CD4-positive, alpha-beta T cell (primary cell): ENCODE measurements at regions not wholly inside any gene's neighbourhood (a gene's known extent, or its start where the extent isn't known, plus 50 kb on each side); places are given as distances from the start of the nearest gene placed in this dataset.

Experiments
- ATAC-seq: fragments of 200-7000 bp; cut with Tn5 transposase; one replicate; pipeline ENCODE4 v1.10.0; 2022; ENCODE audit warnings: mild to moderate bottlenecking; ENCODE audit not compliant: poor library complexity
- CTCF ChIA-PET: fragments of 350-600 bp; sonication (Branson Sonifier 250); formaldehyde crosslinking; loops from one replicate; lab custom pipeline; 2021; ENCODE audit warnings: antibody characterized with exemption, inconsistent platforms; lab: Charles Lee
- POLR2A ChIA-PET: fragments of 350-600 bp; sonication (Branson Sonifier 250); formaldehyde crosslinking; loops from one replicate; lab custom pipeline; 2021; ENCODE audit warnings: antibody characterized with exemption, inconsistent platforms; lab: Charles Lee
- DNase-seq, 14 experiments: peaks; one replicate each; pipeline ENCODE4 v3.0.0-alpha.2; 2013 to 2020; ENCODE audit warnings: mixed read lengths in 2 of 14
- H3K27ac ChIP-seq, 2 donors: one replicate each; pipeline versions ENCODE4 v1.5.1 to v1.7.0; 2013; ENCODE audit warnings: low read length in 2 of 2, low read depth in 1 of 2, mild to moderate bottlenecking in 1 of 2
- H3K27me3 ChIP-seq, 2 experiments: 1 replicate in 1 of 2; 2 replicates in 1 of 2; pipeline versions ENCODE4 v1.6.1 to v1.7.0; 2013; ENCODE audit warnings: low read length in 2 of 2, control low read depth in 1 of 2, mild to moderate bottlenecking in 1 of 2, moderate library complexity in 1 of 2; ENCODE audit not compliant: insufficient read depth in 2 of 2, control insufficient read depth in 1 of 2
- H3K36me3 ChIP-seq: one replicate; pipeline ENCODE4 v1.6.1; 2013; ENCODE audit warnings: low read length, control low read depth; ENCODE audit not compliant: insufficient read depth
- H3K4me1 ChIP-seq: one replicate; pipeline ENCODE4 v1.6.1; 2013; ENCODE audit warnings: low read length, control low read depth; ENCODE audit not compliant: insufficient read depth
- H3K4me3 ChIP-seq: one replicate; pipeline ENCODE4 v1.5.1; 2013; ENCODE audit warnings: mild to moderate bottlenecking, low read length, moderate library complexity
- H3K9me3 ChIP-seq, 2 experiments: 1 replicate in 1 of 2; 2 replicates in 1 of 2; pipeline versions ENCODE4 v1.6.1 to v1.7.0; 2013; ENCODE audit warnings: low read length in 2 of 2, mild to moderate bottlenecking in 2 of 2, control low read depth in 1 of 2, moderate library complexity in 1 of 2; ENCODE audit not compliant: control insufficient read depth in 1 of 2, insufficient read depth in 1 of 2
- H3K27ac Mint-ChIP-seq: one replicate; pipeline ENCODE4 v1.8.0; 2020; ENCODE audit warnings: mixed read lengths
- H3K27me3 Mint-ChIP-seq: one replicate; pipeline ENCODE4 v1.8.0; 2021; ENCODE audit warnings: mixed read lengths
- H3K36me3 Mint-ChIP-seq: one replicate; pipeline ENCODE4 v1.8.0; 2021; ENCODE audit warnings: low read depth, mixed read lengths
- H3K4me1 Mint-ChIP-seq: one replicate; pipeline ENCODE4 v1.8.0; 2021; ENCODE audit warnings: low read depth, mixed read lengths
- H3K4me3 Mint-ChIP-seq: one replicate; pipeline ENCODE4 v1.8.0; 2020; ENCODE audit warnings: mild to moderate bottlenecking, mixed read lengths
- H3K9me3 Mint-ChIP-seq: one replicate; pipeline ENCODE4 v1.8.0; 2020; ENCODE audit warnings: mixed read lengths
- CTCF ChIP-seq: fragments of 200-600 bp; IDR thresholded peaks from one replicate; pipeline ENCODE4 v1.8.0; 2022; ENCODE audit warnings: antibody characterized with exemption, mild to moderate bottlenecking
- intact Hi-C, 2 experiments: fragments of 100-400 bp; cut with DNase I in 1 of 2; cut with micrococcal nuclease in 1 of 2; formaldehyde crosslinking; loops; one replicate each; pipeline versions ENCODE4 v1.15.1 to v1.9.0; 2023 to 2025; cut with DNase I, micrococcal nuclease

DNA sequence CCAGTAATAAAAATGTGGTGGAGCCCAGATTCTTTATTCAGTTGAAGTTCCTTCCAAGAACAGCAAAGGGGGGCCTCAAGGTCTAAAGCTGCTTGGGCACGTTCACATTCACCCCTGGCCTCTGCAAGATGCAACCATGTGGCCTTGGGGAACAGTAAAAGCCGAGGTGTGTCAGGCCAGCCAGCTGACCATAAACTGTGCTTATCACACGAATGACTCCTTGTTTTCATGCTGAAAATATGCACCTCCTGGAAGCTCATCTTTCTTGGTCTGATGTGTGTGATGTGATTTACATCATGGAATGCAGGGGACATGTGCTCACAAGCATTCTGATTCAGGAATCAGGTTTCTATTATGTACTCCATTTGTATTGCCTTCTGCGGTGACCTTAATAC, 211.6 kb upstream of the MARCKS start:
- Mint-ChIP-seq H3K9me3 (no peaks in the 10 kb centered on the region), H3K4me3 (no peak overlapping the region), H3K4me1 (no peaks in the 10 kb centered on the region), H3K27me3 (no peaks in the 10 kb centered on the region), H3K27ac (no peak overlapping the region), H3K36me3 (no peaks in the 10 kb centered on the region)
- Histone ChIP-seq H3K4me1 (no peaks in the 10 kb centered on the region), H3K27me3 (peaks cover 0 to under 1% of the 10 kb centered on the region in 2 experiments), H3K27ac (no peak overlapping the region), H3K36me3 (no peaks in the 10 kb centered on the region), H3K4me3 (no peak overlapping the region), H3K9me3 (no peaks in the 10 kb centered on the region)
- TF ChIP-seq CTCF = no peak
- ATAC-seq (no peak), DNase-seq (no peak)
- intact Hi-C loops = no loop called here
- POLR2A ChIA-PET = no interaction called here
- CTCF ChIA-PET = no interaction called here

GRCh38 chr6:113645986-113646385, 211.2 kb upstream of the MARCKS start:
- Mint-ChIP-seq H3K27me3 (no peaks in the 10 kb centered on the region), H3K4me1 (no peaks in the 10 kb centered on the region)

DNA sequence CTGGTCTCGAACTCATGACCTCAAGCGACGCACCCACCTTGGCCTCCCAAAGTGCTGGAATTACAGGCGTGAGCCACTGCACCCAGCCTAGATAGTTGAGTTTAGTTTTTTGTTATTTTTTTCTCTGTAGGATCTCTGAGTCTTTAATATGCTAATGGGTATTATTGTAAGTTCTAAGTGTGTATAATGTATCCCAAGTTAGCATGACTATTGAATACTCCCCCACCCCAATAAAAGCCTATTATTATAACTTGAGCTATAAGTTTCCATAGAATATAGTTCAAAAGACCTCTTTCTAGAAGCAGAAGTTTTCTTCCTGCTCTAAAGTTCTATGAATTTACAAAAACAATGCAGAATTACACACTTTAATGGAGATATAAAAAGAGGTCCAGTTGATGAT, 210.4 kb upstream of the MARCKS start:
- POLR2A ChIA-PET = no interaction called here
- intact Hi-C loops = no loop called here
- no peaks in the 10 kb centered on the region for H3K4me1 ChIP-seq
- TF ChIP-seq CTCF = no peak
- Mint-ChIP-seq H3K9me3 (no peaks in the 10 kb centered on the region), H3K36me3 (no peaks in the 10 kb centered on the region), H3K27me3 (no peaks in the 10 kb centered on the region), H3K27ac (no peak overlapping the region), H3K4me3 (no peak overlapping the region), H3K4me1 (no peaks in the 10 kb centered on the region)
- CTCF ChIA-PET = no interaction called here
- peaks cover 0 to 4% of the 10 kb centered on the region in 2 experiments for H3K27me3 ChIP-seq
- H3K27ac ChIP-seq = no peak overlapping the region
- DNase-seq (no peak), ATAC-seq (no peak)
- no peaks in the 10 kb centered on the region for H3K36me3 ChIP-seq
- no peak overlapping the region for H3K4me3 ChIP-seq
- H3K9me3 ChIP-seq = no peaks in the 10 kb centered on the region

More at GRCh38 chr6:113645986-113646385, 211.2 kb upstream of the MARCKS start:
- ATAC-seq (no peak), DNase-seq (no peak)
- Histone ChIP-seq H3K27ac (no peak overlapping the region), H3K9me3 (no peaks in the 10 kb centered on the region), H3K36me3 (no peaks in the 10 kb centered on the region), H3K4me1 (no peaks in the 10 kb centered on the region), H3K4me3 (no peak overlapping the region), H3K27me3 (peaks cover 0 to 4% of the 10 kb centered on the region in 2 experiments)
- Mint-ChIP-seq H3K27ac (no peak overlapping the region), H3K9me3 (no peaks in the 10 kb centered on the region), H3K36me3 (no peaks in the 10 kb centered on the region), H3K4me3 (no peak overlapping the region)
- CTCF ChIA-PET = no interaction called here
- no peak for TF ChIP-seq CTCF
- POLR2A ChIA-PET = no interaction called here
- intact Hi-C loops = no loop called here
